ENCODE measurements at regions not wholly inside any gene's neighbourhood (a gene's known extent, or its start where the extent isn't known, plus 50 kb on each side); places are given as distances from the start of the nearest gene placed in this dataset.

- no peak for DNase-seq (ENCODE audit: low read depth in 1 of 2, low spot score in 1 of 2)
- CTCF ChIA-PET: no interaction called here
- H3K4me1 ChIP-seq: no peaks in the 10 kb centered on the region
- TF ChIP-seq PHF8 (IDR thresholded peaks at IDR 0.05; ENCODE audit: borderline replicate concordance, low read depth): no peak
- ATAC-seq: no peak
- no peak overlapping the region for H3K4me3 ChIP-seq
- no peak overlapping the region for H3K4me2 ChIP-seq
- FAIRE-seq: no peak
- H3K27ac ChIP-seq: no peak overlapping the region
- peaks cover 20% of the 10 kb centered on the region for H3K9me3 ChIP-seq
- WGBS (ENCODE audit: missing lambda C conversion rate): 3% methylated on average over 4 of the region's 4 CpGs
- POLR2A ChIA-PET: no interaction called here
These were observed 1572.1 kb upstream of the LRRTM1 start for GRCh38 chr2:81876624-81877023.

- no peaks in the 10 kb centered on the region for H3K4me1 ChIP-seq
These were observed 1567.5 kb upstream of the LRRTM1 start for GRCh38 chr2:81872006-81872405.

GRCh38 chr2:81870119-81870518 lies 1565.6 kb upstream of the LRRTM1 start:
- POLR2A ChIA-PET: no interaction called here
- FAIRE-seq (no peak), DNase-seq (ENCODE audit: low read depth in 1 of 2, low spot score in 1 of 2) (no peak), ATAC-seq (no peak)
- 19% methylated on average over 1 of the region's 1 CpG for WGBS (ENCODE audit: missing lambda C conversion rate)
- Histone ChIP-seq H3K9me3 (peaks cover 22% of the 10 kb centered on the region), H3K27ac (no peak overlapping the region), H3K4me1 (no peaks in the 10 kb centered on the region), H3K4me3 (no peak overlapping the region), H3K4me2 (no peak overlapping the region)
- CTCF ChIA-PET: no interaction called here
- no peak for TF ChIP-seq ZFP36 (IDR thresholded peaks at IDR 0.05; ENCODE audit: borderline replicate concordance, partially characterized antibody)
- no peak for TF ChIP-seq JUNB (IDR thresholded peaks at IDR 0.05)
- TF ChIP-seq RAD21 (conservative IDR thresholded peaks at IDR 0.05 in 1 of 2, IDR thresholded peaks at IDR 0.05 in 1 of 2): no peak
- TF ChIP-seq FOSL2 (IDR thresholded peaks at IDR 0.05): no peak
- TF ChIP-seq FOSL2 (CRISPR knock-in tag; IDR thresholded peaks at IDR 0.05): no peak
- TF ChIP-seq NFE2L2 (conservative IDR thresholded peaks at IDR 0.05; ENCODE audit: low read length): no peak
- no peak for TF ChIP-seq NPAS2 (CRISPR knock-in tag; IDR thresholded peaks at IDR 0.05; ENCODE audit: borderline replicate concordance)
- no peak for TF ChIP-seq RARB (CRISPR knock-in tag; IDR thresholded peaks at IDR 0.05)
- no peak for TF ChIP-seq MAFK (IDR thresholded peaks at IDR 0.05; ENCODE audit: partially characterized antibody)
- no peak for TF ChIP-seq POLR2AphosphoS2 (conservative IDR thresholded peaks at IDR 0.05; ENCODE audit: low read length)
- TF ChIP-seq KDM5A (IDR thresholded peaks at IDR 0.05): no peak
- TF ChIP-seq KDM1A (IDR thresholded peaks at IDR 0.05; ENCODE audit: low read depth): no peak

More at GRCh38 chr2:81872006-81872405, 1567.5 kb upstream of the LRRTM1 start:
- FAIRE-seq (no peak), ATAC-seq (no peak), DNase-seq (ENCODE audit: low read depth in 1 of 2, low spot score in 1 of 2) (no peak)
- POLR2A ChIA-PET: no interaction called here
- Histone ChIP-seq H3K9me3 (peaks cover 28% of the 10 kb centered on the region), H3K27ac (no peak overlapping the region), H3K4me3 (no peak overlapping the region), H3K4me2 (no peak overlapping the region)
- 7% methylated on average over 1 of the region's 1 CpG for WGBS (ENCODE audit: missing lambda C conversion rate)
- CTCF ChIA-PET: no interaction called here
- no peak for TF ChIP-seq CHD2 (IDR thresholded peaks at IDR 0.05; ENCODE audit: low read length, partially characterized antibody)
- no peak for TF ChIP-seq ZFP36 (IDR thresholded peaks at IDR 0.05; ENCODE audit: borderline replicate concordance, partially characterized antibody)
- no peak for TF ChIP-seq JUNB (IDR thresholded peaks at IDR 0.05)

- DNase-seq (ENCODE audit: low read depth in 1 of 2, low spot score in 1 of 2) (no peak), FAIRE-seq (no peak), ATAC-seq (no peak)
- ChIA-PET POLR2A (no interaction called here), CTCF (no interaction called here)
- WGBS (ENCODE audit: missing lambda C conversion rate): 6% methylated on average over 3 of the region's 3 CpGs
- H3K27ac ChIP-seq: no peak overlapping the region
- no peak overlapping the region for H3K4me3 ChIP-seq
- no peaks in the 10 kb centered on the region for H3K9me3 ChIP-seq
- TF ChIP-seq KDM5A (IDR thresholded peaks at IDR 0.05) (no peak), FOSB (CRISPR knock-in tag; IDR thresholded peaks at IDR 0.05) (no peak)
- no peaks in the 10 kb centered on the region for H3K4me1 ChIP-seq
- no peak overlapping the region for H3K4me2 ChIP-seq
These were observed 1554.4 kb upstream of the LRRTM1 start for GRCh38 chr2:81858998-81859397.

- ChIA-PET POLR2A (no interaction called here), CTCF (no interaction called here)
- FAIRE-seq (no peak), DNase-seq (ENCODE audit: low read depth in 1 of 2, low spot score in 1 of 2) (no peak), ATAC-seq (no peak)
- 2% methylated on average over 2 of the region's 2 CpGs for WGBS (ENCODE audit: missing lambda C conversion rate)
- Histone ChIP-seq H3K4me2 (no peak overlapping the region), H3K27ac (no peak overlapping the region), H3K9me3 (0 out of 3 replicates have a peak, but pooled peaks cover 3% of the 10 kb centered on the region), H3K4me1 (no peaks in the 10 kb centered on the region), H3K4me3 (no peak overlapping the region)
- TF ChIP-seq MAFK (IDR thresholded peaks at IDR 0.05; ENCODE audit: partially characterized antibody) (no peak), EHF (CRISPR knock-in tag; IDR thresholded peaks at IDR 0.05) (no peak), HOXB5 (CRISPR knock-in tag; IDR thresholded peaks at IDR 0.05) (no peak), ZSCAN20 (CRISPR knock-in tag; IDR thresholded peaks at IDR 0.05) (no peak), CBX8 (IDR thresholded peaks at IDR 0.05) (no peak), RAD21 (conservative IDR thresholded peaks at IDR 0.05 in 1 of 2, IDR thresholded peaks at IDR 0.05 in 1 of 2) (no peak), SREBF2 (IDR thresholded peaks at IDR 0.05) (no peak), POLR2A (IDR thresholded peaks at IDR 0.05; ENCODE audit: low read length) (no peak), USF2 (IDR thresholded peaks at IDR 0.05) (no peak), HOXB13 (CRISPR knock-in tag; IDR thresholded peaks at IDR 0.05; ENCODE audit: low read depth) (no peak), HOXA7 (CRISPR knock-in tag; IDR thresholded peaks at IDR 0.05) (no peak), CHD4 (IDR thresholded peaks at IDR 0.05; ENCODE audit: borderline replicate concordance) (no peak), MYC (IDR thresholded peaks at IDR 0.05; ENCODE audit: borderline replicate concordance, low read length) (no peak), MAZ (IDR thresholded peaks at IDR 0.05; ENCODE audit: borderline replicate concordance, low read depth, low read length) (no peak), NFE2L2 (conservative IDR thresholded peaks at IDR 0.05; ENCODE audit: low read length) (no peak), RARB (CRISPR knock-in tag; IDR thresholded peaks at IDR 0.05) (no peak), FOXS1 (CRISPR knock-in tag; IDR thresholded peaks at IDR 0.05) (no peak), RCOR1 (IDR thresholded peaks at IDR 0.05; ENCODE audit: low read depth, low read length) (no peak), MAX (IDR thresholded peaks at IDR 0.05) (no peak)
These were observed 1548.8 kb upstream of the LRRTM1 start for GRCh38 chr2:81853341-81853740.
